Endodermal cell (in vitro differentiated cells): ENCODE measurements at regions not wholly inside any gene's neighbourhood (a gene's known extent, or its start where the extent isn't known, plus 50 kb on each side); places are given as distances from the start of the nearest gene placed in this dataset.

ENCODE experiments used
- DNase-seq: peaks from one replicate; pipeline ENCODE4 v3.0.0-alpha.2; 2017
- H3K27ac ChIP-seq: 2 replicates; pipeline ENCODE4 v1.5.1; 2013; ENCODE audit warnings: mild to moderate bottlenecking, low read depth, low read length, moderate library complexity
- H3K27me3 ChIP-seq: 2 replicates; pipeline ENCODE4 v1.6.1; 2013; ENCODE audit warnings: mild to moderate bottlenecking, low read length, moderate library complexity; ENCODE audit not compliant: insufficient read depth, control insufficient read depth, poor library complexity, severe bottlenecking
- H3K36me3 ChIP-seq: 2 replicates; pipeline ENCODE4 v1.7.0; 2013; ENCODE audit warnings: mild to moderate bottlenecking, low read length, moderate library complexity; ENCODE audit not compliant: control insufficient read depth, insufficient read depth
- H3K4me1 ChIP-seq: one replicate; pipeline ENCODE4 v1.7.0; 2013; ENCODE audit warnings: low read length; ENCODE audit not compliant: control insufficient read depth, insufficient read depth
- H3K4me3 ChIP-seq: 2 replicates; pipeline ENCODE4 v1.5.1; 2013; ENCODE audit warnings: mild to moderate bottlenecking, low read length, moderate library complexity
- H3K9ac ChIP-seq: 2 replicates; pipeline ENCODE4 v1.6.1; 2013; ENCODE audit warnings: mild to moderate bottlenecking, low read length, moderate library complexity; ENCODE audit not compliant: poor library complexity, severe bottlenecking; ENCODE audit errors: extremely low read depth
- H3K9me3 ChIP-seq: 2 replicates; pipeline ENCODE4 v1.6.1; 2013; ENCODE audit warnings: mild to moderate bottlenecking, low read length, moderate library complexity; ENCODE audit not compliant: control insufficient read depth
- H3K27ac Mint-ChIP-seq: 2 replicates; pipeline ENCODE4 v1.8.0; 2020; ENCODE audit warnings: mixed read lengths
- H3K27me3 Mint-ChIP-seq: 2 replicates; pipeline ENCODE4 v1.8.0; 2021; ENCODE audit warnings: mild to moderate bottlenecking, mixed read lengths; ENCODE audit not compliant: insufficient read depth
- H3K36me3 Mint-ChIP-seq: 2 replicates; pipeline ENCODE4 v1.8.0; 2020; ENCODE audit warnings: low read depth, mixed read lengths
- H3K4me1 Mint-ChIP-seq: 2 replicates; pipeline ENCODE4 v1.8.0; 2020; ENCODE audit warnings: mixed read lengths
- H3K4me3 Mint-ChIP-seq: 2 replicates; pipeline ENCODE4 v1.8.0; 2020; ENCODE audit warnings: mild to moderate bottlenecking, moderate library complexity, mixed read lengths
- H3K9me3 Mint-ChIP-seq: 2 replicates; pipeline ENCODE4 v1.8.0; 2020; ENCODE audit warnings: mild to moderate bottlenecking, mixed read lengths
- WGBS, 2 experiments: methylation state at CpG; one replicate each; pipeline versions ENCODE4 v1.1.5 to v1.1.7; 2013; ENCODE audit warnings: missing lambda C conversion rate in 2 of 2, mixed read lengths in 1 of 2; ENCODE audit not compliant: insufficient coverage in 1 of 2, insufficient read length in 1 of 2; 5-methylcytosine and 5-hydroxymethylcytosine counted together
- TF ChIP-seq, protein P1 (sequence below): fragments of 200-600 bp; sonication (generic); conservative IDR thresholded peaks from 2 replicates; pipeline ENCODE4 v1.5.0; 2021; ENCODE audit warnings: antibody characterized with exemption, mild to moderate bottlenecking

DNA sequence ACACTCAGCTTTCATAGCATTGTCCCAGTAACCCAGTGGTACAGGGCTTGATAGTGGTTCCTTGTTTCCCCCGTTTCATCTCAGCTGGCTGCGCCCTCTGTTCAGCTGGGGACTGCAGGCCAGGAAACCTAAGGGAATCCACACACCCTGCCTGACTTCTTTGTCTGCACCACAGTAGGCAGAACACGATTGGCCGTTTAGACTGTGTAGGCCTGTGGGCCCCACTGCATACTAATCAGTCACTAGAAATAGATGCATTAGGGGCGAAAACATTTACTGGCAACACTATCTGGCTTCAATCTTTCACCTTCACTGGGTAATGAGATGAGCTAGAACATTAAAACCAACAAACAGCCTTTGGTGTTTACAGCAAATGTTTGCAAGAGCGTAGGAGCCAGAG is 512.7 kb upstream of the BRINP1 start:
- Mint-ChIP-seq H3K9me3 (no peaks in the 10 kb centered on the region), H3K36me3 (no peaks in the 10 kb centered on the region), H3K27ac (no peak overlapping the region)

DNA sequence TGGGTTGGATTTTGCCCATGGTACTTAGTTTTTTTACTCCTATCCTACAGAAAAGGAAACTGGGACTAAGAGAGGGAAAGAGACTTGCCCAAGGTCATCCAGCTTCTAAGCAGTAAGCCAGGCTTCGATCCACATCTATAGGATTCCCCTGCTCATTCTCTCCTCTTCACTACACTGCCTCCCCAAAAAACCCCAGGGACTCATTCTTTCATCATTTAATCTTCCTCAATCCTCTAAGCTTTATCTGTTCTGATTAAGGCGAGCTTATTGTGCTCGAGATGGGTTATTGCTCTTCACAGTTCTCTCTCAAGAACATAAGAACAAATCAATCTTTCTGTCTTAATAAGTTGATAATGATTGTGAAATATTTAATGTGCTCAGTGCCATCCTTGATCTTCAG is 511.1 kb upstream of the BRINP1 start:
- Mint-ChIP-seq H3K4me3 (no peak overlapping the region), H3K27ac (no peak overlapping the region), H3K27me3 (no peaks in the 10 kb centered on the region), H3K9me3 (no peaks in the 10 kb centered on the region), H3K4me1 (peaks cover 29% of the 10 kb centered on the region), H3K36me3 (no peaks in the 10 kb centered on the region)
- Histone ChIP-seq H3K36me3 (no peaks in the 10 kb centered on the region), H3K27me3 (no peaks in the 10 kb centered on the region), H3K27ac (no peak overlapping the region), H3K4me3 (peak overlapping the region; percentile 60), H3K9me3 (no peaks in the 10 kb centered on the region), H3K4me1 (peaks cover 7% of the 10 kb centered on the region), H3K9ac (no peak overlapping the region)
- TF ChIP-seq, protein P1, sequence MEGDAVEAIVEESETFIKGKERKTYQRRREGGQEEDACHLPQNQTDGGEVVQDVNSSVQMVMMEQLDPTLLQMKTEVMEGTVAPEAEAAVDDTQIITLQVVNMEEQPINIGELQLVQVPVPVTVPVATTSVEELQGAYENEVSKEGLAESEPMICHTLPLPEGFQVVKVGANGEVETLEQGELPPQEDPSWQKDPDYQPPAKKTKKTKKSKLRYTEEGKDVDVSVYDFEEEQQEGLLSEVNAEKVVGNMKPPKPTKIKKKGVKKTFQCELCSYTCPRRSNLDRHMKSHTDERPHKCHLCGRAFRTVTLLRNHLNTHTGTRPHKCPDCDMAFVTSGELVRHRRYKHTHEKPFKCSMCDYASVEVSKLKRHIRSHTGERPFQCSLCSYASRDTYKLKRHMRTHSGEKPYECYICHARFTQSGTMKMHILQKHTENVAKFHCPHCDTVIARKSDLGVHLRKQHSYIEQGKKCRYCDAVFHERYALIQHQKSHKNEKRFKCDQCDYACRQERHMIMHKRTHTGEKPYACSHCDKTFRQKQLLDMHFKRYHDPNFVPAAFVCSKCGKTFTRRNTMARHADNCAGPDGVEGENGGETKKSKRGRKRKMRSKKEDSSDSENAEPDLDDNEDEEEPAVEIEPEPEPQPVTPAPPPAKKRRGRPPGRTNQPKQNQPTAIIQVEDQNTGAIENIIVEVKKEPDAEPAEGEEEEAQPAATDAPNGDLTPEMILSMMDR = no peak
- 97% methylated on average over 3 of the region's 3 CpGs; no CpG with 5 or more reads in 1 of the 2 experiments for WGBS, 2 experiments
- DNase-seq = no peak

More for the DNA sequence above, 512.7 kb upstream of the BRINP1 start:
- peaks cover 7% of the 10 kb centered on the region for H3K4me1 ChIP-seq
- no peak overlapping the region for H3K4me3 Mint-ChIP-seq
- H3K27me3 ChIP-seq = no peaks in the 10 kb centered on the region
- H3K27ac ChIP-seq = no peak overlapping the region
- H3K27me3 Mint-ChIP-seq = no peaks in the 10 kb centered on the region
- 92 to 93% methylated on average over 4 to 6 of the region's 6 CpGs for WGBS, 2 experiments
- TF ChIP-seq, protein P1 = no peak
- H3K9ac ChIP-seq = no peak overlapping the region
- H3K36me3 ChIP-seq = no peaks in the 10 kb centered on the region
- H3K4me3 ChIP-seq = no peak overlapping the region
- peaks cover 32% of the 10 kb centered on the region for H3K4me1 Mint-ChIP-seq
- no peak for DNase-seq
- no peaks in the 10 kb centered on the region for H3K9me3 ChIP-seq

DNA sequence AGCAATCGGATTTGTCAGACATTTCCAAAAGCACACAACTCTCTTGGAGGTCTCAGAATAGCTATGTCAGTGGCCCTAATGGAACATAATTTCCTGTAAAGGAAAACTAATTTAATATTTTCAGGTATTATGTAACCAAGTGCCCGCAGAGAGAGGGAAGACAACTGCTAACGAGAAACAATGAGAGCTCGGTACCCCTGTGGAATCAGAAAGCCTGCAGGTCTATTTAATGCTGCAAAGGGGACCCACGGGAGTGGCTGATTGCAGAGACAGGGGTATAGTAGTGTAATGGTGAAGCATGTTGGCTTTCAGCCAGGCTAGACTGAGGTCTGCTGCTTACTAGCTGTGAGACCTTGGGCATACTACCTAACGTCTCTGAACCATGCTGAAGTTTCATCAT is 508.1 kb upstream of the BRINP1 start:
- Histone ChIP-seq H3K27ac (no peak overlapping the region), H3K27me3 (no peaks in the 10 kb centered on the region), H3K4me3 (no peak overlapping the region), H3K4me1 (no peaks in the 10 kb centered on the region), H3K36me3 (no peaks in the 10 kb centered on the region), H3K9me3 (no peaks in the 10 kb centered on the region), H3K9ac (no peak overlapping the region)
- Mint-ChIP-seq H3K4me1 (peaks cover 20% of the 10 kb centered on the region), H3K27me3 (no peaks in the 10 kb centered on the region), H3K27ac (no peak overlapping the region), H3K4me3 (no peak overlapping the region), H3K9me3 (no peaks in the 10 kb centered on the region), H3K36me3 (no peaks in the 10 kb centered on the region)
- DNase-seq = no peak
- TF ChIP-seq, protein P1 = no peak
- 93 to 94% methylated on average over 3 to 6 of the region's 6 CpGs for WGBS, 2 experiments
